GM18505 (cell line): ENCODE measurements at regions not wholly inside any gene's neighbourhood (a gene's known extent, or its start where the extent isn't known, plus 50 kb on each side); places are given as distances from the start of the nearest gene placed in this dataset.
"Not testable (repeated sequence)": the region's sequence is repeated elsewhere in the genome, so short reads cannot be mapped to it uniquely, and the experiment has no call there.

Experiments
- ATAC-seq: cut with Tn5 transposase; IDR thresholded peaks from one replicate; pipeline ENCODE4 v1.9.1; 2021; ENCODE audit not compliant: unreplicated experiment
- POLR2A ChIP-seq: IDR thresholded peaks from 4 replicates; pipeline ENCODE4 v1.6.1; 2011; ENCODE audit warnings: borderline replicate concordance; ENCODE audit not compliant: insufficient read depth, insufficient read length; ENCODE audit errors: extremely low read depth

DNA sequence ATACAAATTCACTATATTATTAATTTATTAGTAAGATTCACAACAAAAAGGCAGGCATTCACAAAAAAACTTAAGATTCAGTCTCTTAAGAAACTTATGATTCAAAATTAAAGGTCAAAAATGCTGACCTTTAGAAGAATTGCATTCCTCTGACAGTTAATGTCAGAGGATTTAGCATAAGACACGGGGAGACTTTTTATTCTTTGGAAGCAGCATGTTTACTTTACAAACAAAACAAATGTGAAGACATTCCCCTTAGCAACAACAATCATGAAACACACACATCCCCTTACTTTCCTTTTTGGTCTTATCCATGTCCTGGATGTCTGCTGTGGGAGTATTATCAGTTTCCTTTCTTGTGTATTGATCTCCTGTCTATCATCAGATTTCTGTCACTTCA, 117.1 kb downstream of the RAD51AP2 start:
- ATAC-seq: no peak
- TF ChIP-seq POLR2A: no peak

DNA sequence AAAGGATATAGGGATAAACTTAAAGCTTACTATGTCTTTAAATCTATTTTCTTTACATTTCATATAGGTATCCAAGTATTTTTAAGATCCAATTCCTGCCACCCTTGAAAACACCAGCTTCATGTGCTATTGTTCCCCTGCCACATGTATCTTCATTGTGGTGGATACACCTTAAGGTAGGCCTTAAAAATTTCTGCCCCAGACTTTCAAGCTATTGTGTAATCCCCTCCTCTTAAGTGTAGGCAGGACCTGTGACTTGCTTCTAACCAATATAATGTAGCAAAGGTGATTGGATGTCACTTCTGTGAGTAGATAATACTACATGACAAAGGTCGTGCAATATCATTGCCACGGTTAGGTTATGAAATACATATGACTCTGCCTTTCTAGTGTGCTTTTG, 119.5 kb downstream of the RAD51AP2 start:
- ATAC-seq: no peak
- no peak for TF ChIP-seq POLR2A

DNA sequence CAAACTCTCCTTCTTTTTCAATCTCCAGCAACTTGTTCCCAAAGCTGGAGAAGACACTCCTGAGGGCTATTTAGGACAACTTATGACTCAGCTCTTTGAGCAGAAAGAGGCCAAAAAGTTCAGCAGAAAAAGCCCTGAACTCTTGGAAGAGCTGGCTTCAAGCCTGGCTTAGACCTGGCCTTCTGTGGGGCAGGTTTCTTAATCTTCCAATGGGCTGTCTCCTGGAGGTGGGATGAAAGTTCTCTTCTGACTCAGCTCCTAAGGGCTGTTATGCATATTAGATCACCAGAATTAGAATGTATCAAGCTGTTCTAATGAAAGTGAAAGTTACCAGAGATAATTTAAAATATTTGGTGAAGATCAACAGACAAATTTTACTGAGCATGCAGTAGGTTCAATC, 129.4 kb downstream of the RAD51AP2 start:
- TF ChIP-seq POLR2A: no peak
- ATAC-seq: no peak

DNA sequence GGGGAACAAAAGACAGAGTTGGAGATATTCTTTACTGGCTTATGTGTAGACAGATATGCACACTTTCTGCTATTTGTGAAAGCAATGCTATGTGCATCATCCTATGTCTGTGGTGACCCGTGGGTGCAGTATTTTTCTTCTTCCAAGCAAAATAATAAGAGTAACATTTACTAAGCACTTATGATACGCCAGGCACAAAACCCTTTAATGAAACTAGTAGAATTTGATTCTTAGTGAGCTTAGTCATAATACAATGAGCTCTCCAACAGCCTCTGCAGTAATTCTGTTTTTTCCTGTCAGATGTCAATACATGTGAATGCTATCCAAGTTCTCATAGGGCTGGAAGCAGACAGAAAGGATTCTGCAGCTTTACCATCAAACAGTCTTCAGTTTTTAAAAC, 130.6 kb downstream of the RAD51AP2 start:
- TF ChIP-seq POLR2A: no peak
- no peak for ATAC-seq

DNA sequence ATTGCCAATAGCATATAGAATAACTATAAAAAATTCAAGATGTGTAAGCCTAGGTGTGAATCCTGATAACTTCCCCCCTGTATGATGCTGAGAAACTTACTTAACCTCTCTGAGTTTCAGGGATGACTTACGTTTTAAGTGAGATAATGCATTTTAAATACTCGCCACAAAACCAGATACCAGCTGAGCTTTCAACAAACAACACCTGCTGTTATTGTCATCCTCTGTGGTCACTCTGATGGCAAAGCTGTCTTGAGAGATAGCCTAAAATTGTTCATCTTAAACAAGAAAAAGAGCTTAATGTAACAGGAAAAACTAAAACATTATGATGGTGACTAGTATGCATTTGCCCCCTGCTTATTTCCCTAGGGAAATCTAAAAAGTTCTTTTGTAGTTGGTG, 131.5 kb downstream of the RAD51AP2 start:
- no peak for ATAC-seq
- no peak for TF ChIP-seq POLR2A

DNA sequence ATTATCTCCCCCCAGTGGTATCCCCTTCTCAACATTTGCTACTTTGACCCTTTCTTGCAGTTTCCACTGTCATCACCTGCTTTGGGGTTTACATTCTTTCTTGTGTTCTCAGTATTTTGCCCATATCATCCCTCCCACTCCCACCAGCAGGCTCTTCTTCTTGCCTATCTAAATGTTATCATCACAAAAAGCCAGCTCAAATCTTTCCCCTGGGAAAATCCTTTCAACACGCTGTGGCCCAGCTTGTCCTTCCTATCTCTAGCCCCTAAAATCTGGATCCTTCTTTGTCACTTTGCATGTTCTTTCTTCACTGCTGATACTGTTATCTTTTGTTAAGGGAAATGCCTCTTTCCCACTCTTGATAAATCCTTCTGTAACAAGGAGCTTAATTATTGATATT, 138.2 kb downstream of the RAD51AP2 start:
- ATAC-seq: no peak
- no peak for TF ChIP-seq POLR2A

DNA sequence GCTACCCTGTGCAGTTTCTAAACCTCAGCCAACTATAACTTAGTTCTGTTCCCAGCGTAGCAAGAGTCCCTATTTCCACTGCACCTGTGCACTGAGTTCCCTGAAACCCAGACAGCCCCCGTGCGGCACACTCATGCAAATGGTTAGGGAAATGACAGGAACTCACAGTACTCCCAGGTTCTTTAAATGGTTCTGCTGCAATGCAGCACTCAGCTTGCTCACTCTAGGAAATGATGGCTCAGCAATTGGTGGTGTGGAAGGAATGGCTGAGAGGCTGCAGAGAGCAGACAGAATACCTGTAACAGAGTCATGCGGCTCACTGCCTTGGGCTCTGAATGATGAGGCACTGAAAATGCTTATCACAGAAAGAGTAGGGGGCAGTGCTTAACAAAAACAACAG, 143.0 kb downstream of the RAD51AP2 start:
- no peak for ATAC-seq

DNA sequence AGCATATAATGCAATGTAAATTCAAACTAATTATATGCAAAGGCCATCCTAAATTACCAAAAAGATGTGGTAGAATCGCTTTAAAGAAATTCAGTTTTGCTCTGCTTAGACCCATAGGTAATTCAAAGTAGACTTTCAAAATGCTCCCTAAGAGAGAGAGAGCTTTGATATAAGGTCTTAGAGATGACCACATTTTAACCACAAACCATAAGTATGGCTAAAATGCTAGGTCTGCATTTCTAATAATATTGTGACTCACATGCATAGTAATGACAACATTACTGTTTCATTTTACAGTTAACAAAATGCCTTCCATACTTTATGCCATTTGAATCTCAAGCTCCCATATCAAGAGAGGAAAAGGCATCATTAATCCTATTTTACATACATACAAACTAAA, 144.5 kb downstream of the RAD51AP2 start:
- no peak for TF ChIP-seq POLR2A
- ATAC-seq: no peak

More for the DNA sequence above, 143.0 kb downstream of the RAD51AP2 start:
- TF ChIP-seq POLR2A: no peak

DNA sequence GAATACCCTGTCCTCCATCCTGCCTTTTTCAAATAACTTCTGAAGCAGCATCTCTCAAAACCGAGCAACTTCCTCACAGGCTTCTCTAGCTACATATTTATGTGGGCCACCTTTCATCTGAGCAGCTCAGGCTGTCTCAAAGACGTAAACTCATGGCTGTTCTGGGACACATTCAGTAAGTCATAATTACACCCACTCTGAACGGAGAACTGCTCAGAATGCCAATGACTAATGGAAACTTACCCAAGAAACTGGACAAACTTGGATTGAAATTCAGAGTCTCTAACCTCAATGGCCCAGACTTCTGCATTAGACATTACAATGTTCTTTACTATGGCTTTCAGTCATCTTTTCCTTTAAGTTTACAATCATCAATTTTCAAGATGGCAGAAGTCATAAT, 145.2 kb downstream of the RAD51AP2 start:
- no peak for ATAC-seq
- no peak for TF ChIP-seq POLR2A

DNA sequence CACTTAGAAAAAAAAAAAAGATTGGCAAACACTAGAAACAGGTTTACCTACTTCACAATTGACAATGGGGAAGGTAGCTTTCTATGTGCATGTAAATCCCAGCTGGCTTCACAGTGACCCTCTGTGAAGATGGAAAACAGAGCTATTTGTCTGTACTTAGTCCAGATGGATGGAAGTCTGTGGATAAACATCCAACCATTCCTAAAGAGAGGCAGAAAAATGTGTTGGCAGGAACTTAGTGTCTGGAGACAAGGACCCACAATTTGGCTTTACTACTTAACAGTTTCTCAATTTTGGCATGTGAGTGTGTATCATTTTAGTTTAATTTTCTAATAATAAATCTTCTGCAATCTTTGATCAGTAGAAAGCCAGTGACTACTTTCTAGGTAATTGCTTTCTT, 154.4 kb downstream of the RAD51AP2 start:
- ATAC-seq: no peak
- no peak for TF ChIP-seq POLR2A

DNA sequence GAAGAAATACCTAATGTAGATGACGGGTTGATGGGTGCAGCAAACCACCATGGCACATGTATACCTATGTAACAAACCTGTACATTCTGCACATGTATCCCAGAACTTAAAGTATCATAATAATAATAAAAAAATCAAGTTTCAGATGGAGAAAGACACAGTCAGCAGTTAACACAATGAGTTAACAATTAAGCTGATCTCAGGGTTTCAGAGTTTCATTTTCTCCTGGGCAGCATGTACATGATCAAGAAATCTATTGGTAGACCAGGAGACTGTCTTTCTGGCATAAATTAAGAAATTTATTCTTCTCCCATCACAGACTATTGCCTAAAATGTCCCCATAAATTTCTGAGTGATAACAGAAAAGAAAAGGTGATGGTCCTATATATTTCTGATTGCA, 155.3 kb downstream of the RAD51AP2 start:
- no peak for TF ChIP-seq POLR2A
- ATAC-seq: no peak

DNA sequence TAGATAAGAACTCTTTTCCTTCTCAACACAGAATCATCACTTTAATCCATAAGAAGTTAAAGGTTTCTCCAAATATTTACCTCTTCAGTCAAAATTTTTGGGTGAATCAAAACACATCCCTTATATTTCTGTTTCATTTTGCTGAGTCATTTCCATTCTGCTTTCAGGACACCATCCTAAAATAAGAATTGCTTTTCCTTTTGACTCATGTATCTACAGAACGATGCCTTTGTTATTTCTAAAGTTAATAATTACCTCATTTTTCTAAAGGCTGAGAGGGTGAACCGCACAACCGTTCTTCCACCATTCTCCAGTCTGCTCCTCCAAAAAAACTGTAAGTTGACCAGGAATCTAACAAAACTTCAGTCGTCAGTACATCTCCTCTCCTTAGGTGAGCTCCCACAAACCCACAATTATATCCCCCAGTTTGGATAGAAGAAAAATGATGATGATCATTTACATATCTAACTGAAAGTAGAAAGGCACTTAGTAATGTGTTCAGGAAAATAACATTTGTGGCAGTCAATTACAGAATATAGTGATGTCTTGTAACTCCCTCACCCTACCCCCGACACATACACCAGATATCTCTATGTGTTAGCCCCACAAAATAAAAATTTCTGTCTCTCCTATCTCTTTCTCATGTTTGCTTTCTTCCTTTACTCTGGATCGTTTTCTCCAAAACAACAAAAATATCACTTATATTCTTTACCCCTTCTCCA, 162.5 kb downstream of the RAD51AP2 start:
- peak; percentile 92 for ATAC-seq
- TF ChIP-seq POLR2A: no peak

DNA sequence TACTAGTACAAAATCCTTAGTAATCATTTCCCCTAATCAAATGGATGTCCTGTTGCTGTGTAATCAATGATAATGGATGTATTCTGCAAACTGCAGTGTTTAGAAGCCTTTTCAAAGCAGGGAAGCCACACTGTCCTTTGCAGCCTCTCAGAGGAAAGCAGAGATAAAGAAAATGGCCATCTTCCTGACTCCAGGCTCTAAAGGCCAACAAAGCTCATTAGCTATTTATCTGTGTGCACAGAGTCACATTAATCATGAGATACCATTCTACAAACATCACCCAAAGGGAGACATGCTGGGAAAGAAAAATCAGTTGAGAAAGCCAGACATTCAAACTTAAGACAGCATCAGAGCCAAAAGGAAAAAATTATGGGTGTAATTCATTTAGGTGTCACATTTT, 165.0 kb downstream of the RAD51AP2 start:
- TF ChIP-seq POLR2A: no peak
- no peak for ATAC-seq

DNA sequence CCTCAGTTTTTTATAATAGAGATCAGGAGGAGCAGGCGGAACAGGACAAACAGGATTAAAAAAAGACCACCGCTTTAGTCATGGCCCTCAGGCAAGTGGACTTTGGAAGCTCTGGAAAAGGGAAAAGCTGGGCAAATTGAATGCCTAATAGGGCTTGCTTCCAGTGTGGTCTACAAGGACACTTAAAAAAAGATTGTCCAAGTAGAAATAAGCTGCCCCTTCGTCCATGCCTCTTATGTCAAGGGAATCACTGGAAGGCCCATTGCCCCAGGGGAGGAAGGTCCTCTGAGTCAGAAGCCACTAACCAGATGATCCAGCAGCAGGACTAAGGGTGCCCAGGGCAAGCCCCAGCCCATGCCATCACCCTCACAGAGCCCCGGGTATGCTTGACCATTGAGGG, 175.5 kb downstream of the RAD51AP2 start:
- ATAC-seq: not testable (repeated sequence)

DNA sequence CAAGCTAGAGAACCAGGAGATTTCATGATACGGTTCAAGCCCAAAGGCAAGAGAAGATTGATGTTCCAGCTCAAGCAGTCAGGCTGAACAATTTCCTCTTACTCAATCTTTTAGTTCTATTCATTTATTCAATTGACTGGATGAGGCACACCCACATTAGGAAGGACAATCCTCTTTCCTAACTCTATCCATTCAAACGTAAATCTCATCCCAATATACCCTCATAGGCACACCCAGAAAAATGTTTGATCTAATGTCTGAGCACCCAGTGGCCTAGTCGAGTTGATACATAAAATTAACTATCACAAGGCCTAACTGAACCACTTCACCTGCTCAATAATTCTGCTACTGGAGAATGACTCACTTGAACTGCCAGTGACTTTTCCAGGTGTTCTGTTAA, 180.7 kb downstream of the RAD51AP2 start:
- no peak for ATAC-seq

DNA sequence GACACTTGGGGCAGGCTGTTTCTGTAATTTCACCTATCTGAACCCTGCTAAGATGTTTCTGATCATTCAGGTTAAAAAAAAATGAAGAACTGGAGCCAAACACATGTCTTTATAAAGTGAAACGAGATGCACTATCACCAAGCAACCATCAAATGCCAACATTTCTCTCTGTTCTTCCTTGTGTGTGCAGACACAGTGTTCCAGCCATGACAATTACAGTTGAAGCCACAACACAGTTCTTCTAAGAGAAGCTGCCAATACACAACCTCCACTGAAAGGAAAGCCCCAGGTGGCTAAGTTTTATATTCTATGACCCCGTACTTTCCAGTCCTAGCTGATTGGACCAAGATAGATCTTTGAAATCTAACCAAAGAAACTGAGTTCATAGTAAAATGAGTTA, 181.8 kb downstream of the RAD51AP2 start:
- no peak for TF ChIP-seq POLR2A
- no peak for ATAC-seq

More for the DNA sequence above, 180.7 kb downstream of the RAD51AP2 start:
- TF ChIP-seq POLR2A: no peak

DNA sequence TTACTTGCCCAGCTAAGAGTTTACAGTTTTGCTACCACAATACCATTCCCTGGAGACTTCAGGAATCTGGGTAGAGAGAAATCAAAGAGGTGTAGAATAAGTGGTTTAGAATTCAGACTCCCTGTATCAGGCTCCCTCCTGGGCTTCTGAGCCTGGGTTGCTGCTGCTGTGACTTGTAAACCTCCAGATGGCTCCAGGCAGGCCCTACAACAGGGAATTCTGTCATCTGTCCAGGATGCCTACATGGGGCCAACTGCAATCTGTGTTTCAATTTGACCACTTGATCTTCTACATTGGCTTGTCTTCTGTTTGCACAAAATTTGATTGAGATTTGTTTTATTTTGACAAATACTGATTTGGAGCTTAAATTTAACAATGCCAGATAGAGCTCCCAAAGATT, 183.9 kb downstream of the RAD51AP2 start:
- no peak for TF ChIP-seq POLR2A
- no peak for ATAC-seq
